H1 (cell line): ENCODE measurements at regions not wholly inside any gene's neighbourhood (a gene's known extent, or its start where the extent isn't known, plus 50 kb on each side); places are given as distances from the start of the nearest gene placed in this dataset.

Experiments
- CTCF ChIA-PET: fragments of 300-600 bp; sonication (Branson Sonifier 250); formaldehyde crosslinking; loops from one replicate; lab custom pipeline; 2021; ENCODE audit not compliant: partially characterized antibody; lab: Charles Lee
- POLR2A ChIA-PET: fragments of 300-600 bp; sonication (Branson Sonifier 250); formaldehyde crosslinking; loops from one replicate; lab custom pipeline; 2021; ENCODE audit warnings: inconsistent platforms; ENCODE audit not compliant: partially characterized antibody; lab: Charles Lee
- DNase-seq, 2 experiments: peaks; one replicate each; pipeline versions ENCODE4 v3.0.0 to v3.0.0-alpha.2; 2010 to 2022; ENCODE audit warnings: low spot score in 2 of 2, low read depth in 1 of 2, mixed read lengths in 1 of 2
- FAIRE-seq: peaks from 2 replicates; lab custom pipeline; 2011; peaks lifted over from hg19 to GRCh38; lab: Jason Lieb, UNC
- H2AFZ ChIP-seq: 2 replicates; pipeline ENCODE4 v1.8.1; 2012; ENCODE audit warnings: low read length, inconsistent platforms
- H2AK5ac ChIP-seq: 2 replicates; pipeline ENCODE4 v1.6.1; 2013; ENCODE audit warnings: low read depth, low read length
- H2BK120ac ChIP-seq: replicated peaks from 2 replicates; pipeline ENCODE3; 2013; ENCODE audit warnings: low read depth, low read length, inconsistent platforms
- H2BK12ac ChIP-seq: 2 replicates; pipeline ENCODE4 v1.6.1; 2013; ENCODE audit warnings: low read depth, low read length
- H2BK15ac ChIP-seq: 2 replicates; pipeline ENCODE4 v1.6.1; 2013; ENCODE audit warnings: low read length
- H2BK20ac ChIP-seq: 2 replicates; pipeline ENCODE4 v1.6.1; 2013; ENCODE audit warnings: low read length
- H2BK5ac ChIP-seq: 2 replicates; pipeline ENCODE4 v1.6.1; 2013; ENCODE audit warnings: low read depth, low read length
- H3K14ac ChIP-seq: 2 replicates; pipeline ENCODE4 v1.6.1; 2013; ENCODE audit warnings: inconsistent platforms; ENCODE audit not compliant: insufficient read length
- H3K18ac ChIP-seq: 2 replicates; pipeline ENCODE4 v1.6.1; 2013; ENCODE audit warnings: low read length; ENCODE audit errors: extremely low read depth
- H3K23ac ChIP-seq: 2 replicates; pipeline ENCODE4 v1.6.1; 2013; ENCODE audit warnings: inconsistent platforms; ENCODE audit not compliant: insufficient read length
- H3K23me2 ChIP-seq: 2 replicates; pipeline ENCODE4 v1.6.1; 2013; ENCODE audit warnings: low read depth, low read length
- H3K27ac ChIP-seq: 2 replicates; pipeline ENCODE4 v1.6.1; 2011; ENCODE audit warnings: low read depth, low read length, inconsistent platforms
- H3K27me3 ChIP-seq, 4 experiments: replicated peaks in 1 of 4; 1 replicate in 1 of 4; 2 replicates in 3 of 4; pipeline versions ENCODE4 v1.6.1 to v1.8.1; 2011 to 2013; ENCODE audit warnings: low read length in 3 of 4, mild to moderate bottlenecking in 3 of 4, inconsistent platforms in 2 of 4, mixed read lengths in 2 of 4, moderate library complexity in 1 of 4; ENCODE audit not compliant: control insufficient read depth in 3 of 4, insufficient read depth in 3 of 4; ENCODE audit errors: extremely low read depth in 1 of 4
- H3K36me3 ChIP-seq, 4 experiments: 2 replicates each; pipeline versions ENCODE4 v1.6.1 to v1.8.1; 2011 to 2013; ENCODE audit warnings: mild to moderate bottlenecking in 4 of 4, low read length in 3 of 4, moderate library complexity in 2 of 4, control low read depth in 1 of 4, inconsistent platforms in 1 of 4; ENCODE audit not compliant: insufficient read depth in 4 of 4, control insufficient read depth in 2 of 4
- H3K4ac ChIP-seq: replicated peaks from 2 replicates; pipeline ENCODE3; 2013; ENCODE audit warnings: low read length, low read depth, mixed read lengths, inconsistent platforms; ENCODE audit not compliant: insufficient read length
- H3K4me1 ChIP-seq, 4 experiments: replicated peaks in 1 of 4; 1 replicate in 1 of 4; 2 replicates in 3 of 4; pipeline versions ENCODE4 v1.6.1 to v1.8.1; 2011 to 2013; ENCODE audit warnings: low read length in 3 of 4, inconsistent platforms in 2 of 4, mixed read lengths in 1 of 4; ENCODE audit not compliant: insufficient read depth in 4 of 4, control insufficient read depth in 3 of 4
- H3K4me2 ChIP-seq, 2 experiments: 2 replicates each; pipeline versions ENCODE4 v1.6.1 to v1.8.1; 2011 to 2013; ENCODE audit warnings: low read depth in 2 of 2, low read length in 2 of 2, control low read depth in 1 of 2, inconsistent platforms in 1 of 2, mild to moderate bottlenecking in 1 of 2; ENCODE audit not compliant: insufficient read depth in 1 of 2
- H3K4me3 ChIP-seq, 4 experiments: fragments of 200-600, 300-600 bp in 1 of 4; sonication (generic), shearing (Covaris generic), sonication (Bioruptor Twin) in 1 of 4; 2 replicates each; pipeline versions ENCODE4 v1.5.1 to v1.8.1; 2011 to 2016; ENCODE audit warnings: low read length in 4 of 4, low read depth in 3 of 4, control low read depth in 2 of 4, inconsistent platforms in 2 of 4, mild to moderate bottlenecking in 2 of 4, mixed read lengths in 1 of 4, moderate library complexity in 1 of 4; ENCODE audit not compliant: insufficient read depth in 2 of 4; ENCODE audit errors: extremely low read depth in 1 of 4
- H3K56ac ChIP-seq: replicated peaks from 2 replicates; pipeline ENCODE3; 2013; ENCODE audit warnings: low read depth, mild to moderate bottlenecking, mixed read lengths, low read length, inconsistent platforms; ENCODE audit not compliant: insufficient read length
- H3K79me1 ChIP-seq: 2 replicates; pipeline ENCODE4 v1.6.1; 2013; ENCODE audit warnings: low read depth, low read length, control low read depth
- H3K79me2 ChIP-seq, 2 experiments: 2 replicates each; pipeline versions ENCODE4 v1.6.1 to v1.8.1; 2012 to 2013; ENCODE audit warnings: low read length in 2 of 2, mild to moderate bottlenecking in 2 of 2, inconsistent platforms in 1 of 2; ENCODE audit not compliant: insufficient read depth in 2 of 2, control insufficient read depth in 1 of 2
- H3K9ac ChIP-seq, 4 experiments: replicated peaks in 1 of 4; 1 replicate in 1 of 4; 2 replicates in 3 of 4; pipeline versions ENCODE4 v1.6.1 to v1.8.1; 2011 to 2013; ENCODE audit warnings: low read depth in 3 of 4, low read length in 3 of 4, control low read depth in 2 of 4, mild to moderate bottlenecking in 2 of 4, moderate library complexity in 2 of 4, inconsistent platforms in 1 of 4; ENCODE audit errors: extremely low read depth in 1 of 4
- H3K9me3 ChIP-seq, 2 experiments: 2 replicates each; pipeline versions ENCODE4 v1.6.1 to v1.8.1; 2012 to 2013; ENCODE audit warnings: mild to moderate bottlenecking in 2 of 2, moderate library complexity in 2 of 2, control low read depth in 1 of 2, inconsistent platforms in 1 of 2, low read depth in 1 of 2, low read length in 1 of 2, mixed read lengths in 1 of 2; ENCODE audit not compliant: insufficient read depth in 2 of 2
- H4K20me1 ChIP-seq, 2 experiments: replicated peaks in 1 of 2; 2 replicates each; pipeline versions ENCODE3 to v1.8.1; 2011 to 2013; ENCODE audit warnings: inconsistent platforms in 2 of 2, low read length in 2 of 2, mild to moderate bottlenecking in 1 of 2; ENCODE audit not compliant: insufficient read depth in 2 of 2, control insufficient read depth in 1 of 2
- H4K5ac ChIP-seq: 2 replicates; pipeline ENCODE4 v1.6.1; 2013; ENCODE audit warnings: low read length, low read depth, mixed read lengths, inconsistent platforms; ENCODE audit not compliant: insufficient read length
- H4K8ac ChIP-seq: 2 replicates; pipeline ENCODE4 v1.8.0; 2013; ENCODE audit warnings: mild to moderate bottlenecking, moderate library complexity, low read length, inconsistent platforms; ENCODE audit not compliant: insufficient read depth; ENCODE audit errors: extremely low read depth
- H4K91ac ChIP-seq: replicated peaks from 2 replicates; pipeline ENCODE3; 2013; ENCODE audit warnings: low read length, mixed read lengths, inconsistent platforms; ENCODE audit not compliant: insufficient read length
- CTBP2 ChIP-seq: IDR thresholded peaks from 2 replicates; pipeline ENCODE4 v1.7.0; 2011; ENCODE audit warnings: borderline replicate concordance, mild to moderate bottlenecking, moderate library complexity, mixed read lengths, low read length; ENCODE audit not compliant: insufficient read depth, insufficient read length
- GABPA ChIP-seq: IDR thresholded peaks from 2 replicates; pipeline ENCODE4 v1.6.1; 2011; ENCODE audit warnings: mild to moderate bottlenecking, low read length, moderate library complexity, borderline replicate concordance; ENCODE audit not compliant: insufficient read depth
- MAFK ChIP-seq: IDR thresholded peaks from 2 replicates; pipeline ENCODE4 v1.6.1; 2012; ENCODE audit warnings: low read depth, mild to moderate bottlenecking, improper control_type of control experiment, low read length
- NRF1 ChIP-seq: IDR thresholded peaks from 2 replicates; pipeline ENCODE4 v1.6.1; 2011; ENCODE audit warnings: mild to moderate bottlenecking, low read depth, low read length, improper control_type of control experiment
- RBBP5 ChIP-seq: IDR thresholded peaks from 2 replicates; pipeline ENCODE4 v1.7.1; 2012; ENCODE audit warnings: low read depth, mild to moderate bottlenecking, inconsistent platforms, low read length, moderate library complexity, borderline replicate concordance
- SP1 ChIP-seq: IDR thresholded peaks from 2 replicates; pipeline ENCODE4 v1.6.1; 2011; ENCODE audit warnings: low read depth, low read length
- SP4 ChIP-seq: IDR thresholded peaks from 2 replicates; pipeline ENCODE4 v1.6.1; 2012; ENCODE audit warnings: low read length, inconsistent platforms
- SRF ChIP-seq: IDR thresholded peaks from 2 replicates; pipeline ENCODE4 v1.6.1; 2011; ENCODE audit warnings: mild to moderate bottlenecking, low read depth, low read length, moderate library complexity
- SUZ12 ChIP-seq: fragments of 200-600 bp; sonication (generic); IDR thresholded peaks from 2 replicates; pipeline ENCODE4 v1.6.1; 2012; ENCODE audit warnings: mild to moderate bottlenecking, inconsistent platforms, low read length, moderate library complexity, mixed read lengths
- YY1 ChIP-seq: IDR thresholded peaks from 2 replicates; pipeline ENCODE4 v1.6.1; 2011; ENCODE audit warnings: low read depth, mild to moderate bottlenecking, low read length
- WGBS, 2 experiments: shearing (Covaris generic) in 1 of 2; methylation state at CpG; one replicate each; pipeline versions ENCODE4 v1.1.6 to v1.1.7; 2013 to 2015; ENCODE audit warnings: low lambda C conversion rate in 2 of 2, mixed read lengths in 2 of 2, inconsistent platforms in 1 of 2, low coverage in 1 of 2, missing lambda C conversion rate in 1 of 2; ENCODE audit not compliant: insufficient replicate concordance in 2 of 2, insufficient coverage in 1 of 2, insufficient read length in 1 of 2; ENCODE audit errors: extremely low coverage in 1 of 2, missing lambda C conversion rate in 1 of 2; 5-methylcytosine and 5-hydroxymethylcytosine counted together
- TF ChIP-seq, protein P1 (sequence below): IDR thresholded peaks from 2 replicates; pipeline ENCODE4 v1.6.1; 2011; ENCODE audit warnings: low read length, improper control_type of control experiment
- TF ChIP-seq, protein P2 (sequence below): IDR thresholded peaks from 2 replicates; pipeline ENCODE4 v1.6.1; 2012; ENCODE audit warnings: inconsistent platforms

DNA sequence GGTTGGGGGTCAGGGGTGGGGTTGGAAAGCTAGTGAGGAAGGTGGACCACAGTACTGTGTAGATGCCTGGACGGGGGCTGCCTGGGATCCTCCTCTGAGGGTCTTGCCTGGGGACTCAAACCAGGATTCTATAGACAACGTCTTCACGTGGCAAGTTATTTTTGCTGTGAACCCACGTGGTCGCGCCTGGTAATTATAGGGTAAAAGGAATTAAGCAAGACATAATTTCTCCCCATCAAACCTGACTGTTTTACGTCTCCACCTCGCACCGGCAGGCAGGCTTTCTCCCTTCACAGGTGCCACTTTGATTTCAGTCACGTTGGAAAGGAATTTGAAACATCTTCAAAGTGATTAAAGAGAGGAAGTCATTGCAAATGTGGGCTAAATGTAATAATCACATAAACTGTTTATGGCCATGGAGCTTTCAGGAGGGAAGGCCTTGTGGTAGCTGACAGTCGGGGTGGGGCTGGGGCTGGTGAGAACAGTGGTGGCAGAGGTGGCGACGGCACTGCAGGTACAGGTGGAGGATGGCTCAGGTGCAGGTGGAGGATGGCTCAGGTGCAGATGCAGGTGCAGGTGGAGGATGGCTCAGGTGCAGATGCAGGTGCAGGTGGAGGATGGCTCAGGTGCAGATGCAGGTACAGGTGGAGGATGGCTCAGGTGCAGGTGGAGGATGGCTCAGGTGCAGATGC is 197.1 kb upstream of the NLRP1 start:
- no peak overlapping the region for H2AK5ac ChIP-seq
- no peaks in the 10 kb centered on the region for H3K23me2 ChIP-seq
- no peak overlapping the region for H2BK120ac ChIP-seq
- CTCF ChIA-PET: interaction anchor here (1.2 to 1.6 kb wide), 4 partner anchors 8 to 114 kb away, joined by 3 to 8 read pairs (median 4); no protein-coding TSS in a partner anchor
- H4K8ac ChIP-seq: no peak overlapping the region
- no peak overlapping the region for H2BK15ac ChIP-seq
- no peak overlapping the region for H3K27ac ChIP-seq
- no peak overlapping the region for H2BK20ac ChIP-seq
- H3K9ac ChIP-seq: no peak overlapping the region
- H3K36me3 ChIP-seq: no peaks in the 10 kb centered on the region
- no peak overlapping the region for H3K18ac ChIP-seq
- no peaks in the 10 kb centered on the region; a peak in 1 of 7 replicates for H3K4me1 ChIP-seq
- DNase-seq (no peak), FAIRE-seq (no peak)
- no peak overlapping the region for H3K4me3 ChIP-seq
- no peak overlapping the region for H2BK5ac ChIP-seq
- H4K91ac ChIP-seq: no peak overlapping the region
- H3K4me2 ChIP-seq: no peak overlapping the region
- no peaks in the 10 kb centered on the region for H3K79me2 ChIP-seq
- H3K27me3 ChIP-seq: no peaks in the 10 kb centered on the region
- 78% methylated on average over 13 of the region's 13 CpGs; no CpG with 5 or more reads in 1 of the 2 experiments for WGBS, 2 experiments
- H3K14ac ChIP-seq: no peak overlapping the region
- no peak overlapping the region for H3K56ac ChIP-seq
- peaks cover 3 to 14% of the 10 kb centered on the region in 2 experiments; a peak in 2 of 4 replicates for H3K9me3 ChIP-seq
- no peak overlapping the region for H2AFZ ChIP-seq
- H3K79me1 ChIP-seq: no peaks in the 10 kb centered on the region
- H3K23ac ChIP-seq: no peak overlapping the region
- POLR2A ChIA-PET: no interaction called here
- H2BK12ac ChIP-seq: no peak overlapping the region
- no peak overlapping the region for H3K4ac ChIP-seq
- H4K20me1 ChIP-seq: no peaks in the 10 kb centered on the region
- no peak overlapping the region for H4K5ac ChIP-seq
- no peak for TF ChIP-seq SP4
- TF ChIP-seq, protein P1, sequence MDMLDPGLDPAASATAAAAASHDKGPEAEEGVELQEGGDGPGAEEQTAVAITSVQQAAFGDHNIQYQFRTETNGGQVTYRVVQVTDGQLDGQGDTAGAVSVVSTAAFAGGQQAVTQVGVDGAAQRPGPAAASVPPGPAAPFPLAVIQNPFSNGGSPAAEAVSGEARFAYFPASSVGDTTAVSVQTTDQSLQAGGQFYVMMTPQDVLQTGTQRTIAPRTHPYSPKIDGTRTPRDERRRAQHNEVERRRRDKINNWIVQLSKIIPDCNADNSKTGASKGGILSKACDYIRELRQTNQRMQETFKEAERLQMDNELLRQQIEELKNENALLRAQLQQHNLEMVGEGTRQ: no peak
- TF ChIP-seq, protein P2, sequence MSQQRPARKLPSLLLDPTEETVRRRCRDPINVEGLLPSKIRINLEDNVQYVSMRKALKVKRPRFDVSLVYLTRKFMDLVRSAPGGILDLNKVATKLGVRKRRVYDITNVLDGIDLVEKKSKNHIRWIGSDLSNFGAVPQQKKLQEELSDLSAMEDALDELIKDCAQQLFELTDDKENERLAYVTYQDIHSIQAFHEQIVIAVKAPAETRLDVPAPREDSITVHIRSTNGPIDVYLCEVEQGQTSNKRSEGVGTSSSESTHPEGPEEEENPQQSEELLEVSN: no peak
- TF ChIP-seq RBBP5: no peak
- TF ChIP-seq NRF1: no peak
- TF ChIP-seq SP1: no peak
- TF ChIP-seq MAFK: no peak
- no peak for TF ChIP-seq YY1
- no peak for TF ChIP-seq SUZ12
- TF ChIP-seq GABPA: no peak
- TF ChIP-seq CTBP2: no peak
- TF ChIP-seq SRF: no peak
